ENCODE measurements at regions not wholly inside any gene's neighbourhood (a gene's known extent, or its start where the extent isn't known, plus 50 kb on each side); places are given as distances from the start of the nearest gene placed in this dataset.
"Not testable (repeated sequence)": the region's sequence is repeated elsewhere in the genome, so short reads cannot be mapped to it uniquely, and the experiment has no call there.

DNA sequence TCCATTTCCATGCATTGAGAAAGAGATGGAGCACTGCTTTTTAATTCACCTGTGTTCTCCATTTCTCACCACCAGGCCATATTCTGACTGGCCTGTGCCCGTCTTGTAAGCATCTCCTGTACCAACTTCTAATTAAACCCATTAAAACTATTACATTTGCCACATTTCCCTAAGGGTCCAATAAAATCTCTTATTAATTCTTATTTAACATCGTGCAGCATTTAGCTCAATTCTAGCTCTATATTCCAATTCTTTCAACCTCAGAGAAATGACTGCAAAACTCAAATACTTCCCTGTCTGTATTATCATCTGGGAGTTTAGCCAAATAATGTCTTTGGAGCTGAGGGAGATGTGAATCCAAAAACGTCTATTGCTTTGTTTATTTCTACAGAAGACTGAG, 495.4 kb upstream of the TMEM132C start:
- no peak for DNase-seq

GRCh38 chr12:127773520-127773919, 493.4 kb upstream of the TMEM132C start:
- DNase-seq = peak; percentile 74

DNA sequence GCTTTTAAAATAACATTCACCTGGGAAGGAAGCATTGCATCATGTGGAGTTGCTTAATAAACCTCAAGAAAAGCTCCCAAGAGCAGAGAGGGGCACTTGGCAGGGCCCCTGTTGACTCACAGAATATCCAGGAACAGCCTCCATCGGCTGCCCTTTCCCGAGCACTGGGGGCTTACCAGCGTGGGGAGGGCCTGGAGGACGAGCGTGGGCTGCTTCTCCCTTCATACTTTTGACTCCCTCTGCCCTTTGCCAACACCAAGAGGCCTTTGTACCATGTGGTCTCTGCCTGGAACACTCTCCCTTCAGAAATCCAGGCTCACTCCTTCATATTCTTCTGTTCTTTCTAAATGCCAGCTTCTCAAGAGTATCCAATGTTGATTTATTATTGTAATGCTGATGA, 492.1 kb upstream of the TMEM132C start:
- DNase-seq = no peak

DNA sequence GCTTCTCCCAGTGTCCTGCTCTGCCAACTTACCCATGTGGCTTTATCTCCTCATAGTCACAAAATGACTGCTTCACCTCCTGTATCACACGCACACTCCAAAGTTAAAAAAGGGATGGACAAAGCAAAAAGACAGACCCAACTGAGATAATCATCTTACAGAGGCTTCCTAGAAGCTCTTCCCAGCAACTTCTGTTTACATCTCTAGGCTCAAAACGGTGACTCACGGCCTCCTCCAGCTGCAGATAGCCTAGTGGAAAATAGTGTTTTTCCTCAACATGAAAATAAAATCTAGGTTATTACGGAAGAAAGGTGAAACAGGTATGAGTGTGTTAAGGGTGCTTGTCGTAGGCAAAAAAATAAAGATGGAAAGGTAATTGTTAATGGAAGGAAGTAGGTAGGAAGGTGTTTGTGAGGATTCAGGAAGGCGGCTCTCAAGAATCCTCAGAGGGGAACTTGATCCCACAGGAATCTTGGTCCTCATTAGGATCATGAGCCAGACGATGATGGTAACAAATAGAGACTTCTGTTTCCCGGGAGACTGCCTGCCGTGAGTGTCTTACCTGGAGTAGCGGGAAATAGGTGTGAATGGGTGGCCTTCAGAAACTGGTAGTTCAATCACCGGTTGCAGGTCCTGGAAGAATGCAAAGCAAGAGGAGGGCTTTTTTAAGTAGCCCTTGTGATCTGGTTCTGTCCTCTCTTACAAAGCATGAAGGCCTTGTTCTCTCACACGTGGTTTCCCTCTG, 487.5 kb upstream of the TMEM132C start:
- no peak for DNase-seq

DNA sequence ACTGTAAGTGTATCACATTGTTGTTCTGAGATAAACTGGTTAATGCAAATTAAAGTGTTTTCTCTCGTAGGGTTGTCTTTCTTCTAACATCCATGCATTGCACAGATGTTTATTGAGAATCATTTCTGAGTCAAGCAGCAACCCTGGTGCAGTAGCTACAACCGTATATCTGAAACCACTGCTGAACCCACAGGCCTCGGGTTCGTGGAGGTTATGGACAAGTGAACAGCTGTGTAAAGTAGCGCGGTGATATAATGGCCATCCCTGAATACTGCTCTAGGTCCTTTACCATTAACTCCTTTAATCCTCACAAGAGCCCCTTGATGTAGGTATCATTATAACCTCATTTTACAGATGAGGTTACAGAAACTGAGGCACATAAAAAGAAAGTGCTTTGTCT, 486.1 kb upstream of the TMEM132C start:
- DNase-seq = no peak

- no peak for DNase-seq
These were observed 485.6 kb upstream of the TMEM132C start for GRCh38 chr12:127781336-127781735.

DNA sequence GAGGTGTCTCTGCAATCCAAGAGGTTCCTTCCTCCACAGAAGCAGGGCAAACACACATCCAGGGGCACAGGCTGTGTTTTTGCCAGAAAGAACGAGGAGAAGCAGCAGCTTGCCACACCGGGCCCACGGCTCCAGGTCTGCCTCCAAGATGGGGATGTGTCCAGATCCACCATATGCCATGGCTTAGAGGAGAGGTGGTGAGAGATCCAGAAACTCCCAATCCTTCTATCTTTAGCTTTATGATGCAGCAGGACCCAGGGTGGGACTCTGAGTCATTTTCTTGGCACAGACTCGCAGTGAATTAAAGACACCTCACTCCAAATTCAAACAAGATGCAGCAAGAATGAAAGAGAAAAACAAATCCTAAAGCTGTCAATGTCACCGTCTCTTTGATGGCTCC, 481.4 kb upstream of the TMEM132C start:
- DNase-seq = no peak

GRCh38 chr12:127785986-127786590, 480.9 kb upstream of the TMEM132C start:
- peak; percentile 31 for DNase-seq

- no peak for DNase-seq
These were observed 479.4 kb upstream of the TMEM132C start for GRCh38 chr12:127787544-127787943.

DNA sequence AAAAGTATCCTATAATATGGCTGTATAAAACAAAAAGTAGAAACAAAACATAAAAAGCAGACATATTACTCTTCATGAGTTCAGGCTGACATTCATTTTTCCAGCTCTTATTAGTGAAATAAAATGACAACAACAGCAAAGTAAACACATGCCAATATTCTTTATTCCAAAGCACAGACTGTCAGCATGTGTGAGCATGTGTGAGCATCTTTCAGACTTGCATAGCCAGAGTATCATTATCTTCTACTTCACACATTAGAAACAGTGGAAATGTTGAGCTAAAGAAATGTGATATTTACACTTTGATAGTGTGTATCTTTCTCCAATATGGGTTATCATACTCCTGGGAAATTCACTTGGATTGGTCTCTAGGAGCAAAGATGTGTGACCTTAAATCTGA, 476.6 kb upstream of the TMEM132C start:
- no peak for DNase-seq

- no peak for DNase-seq
These were observed 475.8 kb upstream of the TMEM132C start for GRCh38 chr12:127791217-127791616.

- DNase-seq = no peak
These were observed 469.1 kb upstream of the TMEM132C start for GRCh38 chr12:127797918-127798317.

DNA sequence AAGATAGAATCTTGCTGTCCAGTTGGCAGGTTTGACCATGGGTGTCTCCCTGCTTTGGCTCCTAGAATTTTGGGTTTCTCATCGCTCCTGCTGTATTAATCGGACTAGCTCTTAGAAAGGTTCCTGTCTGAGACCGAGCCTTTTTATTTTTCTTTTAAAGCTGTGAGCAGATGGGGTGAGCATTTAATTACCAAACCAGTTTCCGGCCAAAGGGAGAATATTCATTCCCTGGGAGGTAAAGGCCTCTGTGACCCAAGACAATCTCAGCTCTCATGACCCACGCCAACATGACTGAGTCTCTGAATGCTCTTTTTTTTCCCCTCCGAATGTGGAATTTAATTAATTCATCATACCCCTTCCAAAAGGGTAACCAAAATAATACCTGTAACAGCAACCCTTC, 464.7 kb upstream of the TMEM132C start:
- DNase-seq = no peak

DNA sequence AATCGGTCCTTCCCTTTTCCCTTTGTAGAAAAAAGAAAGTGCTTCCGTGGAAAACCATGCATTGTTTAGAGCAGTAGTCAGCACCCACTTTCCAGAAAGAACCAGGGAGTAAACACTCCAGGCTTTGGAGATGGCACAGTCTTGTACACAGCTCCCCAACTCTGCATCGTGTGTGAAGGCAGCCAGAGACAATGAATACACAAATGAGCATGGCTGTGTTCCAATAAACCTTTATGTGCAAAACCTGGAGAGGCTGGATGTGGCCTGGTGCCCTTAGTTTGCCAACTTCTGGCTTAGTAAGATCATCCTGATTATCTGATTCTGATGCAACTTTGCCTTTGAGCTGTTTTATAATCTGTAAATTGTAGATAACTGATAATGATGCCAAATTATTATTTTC, 463.4 kb upstream of the TMEM132C start:
- DNase-seq = peak; percentile 24

DNA sequence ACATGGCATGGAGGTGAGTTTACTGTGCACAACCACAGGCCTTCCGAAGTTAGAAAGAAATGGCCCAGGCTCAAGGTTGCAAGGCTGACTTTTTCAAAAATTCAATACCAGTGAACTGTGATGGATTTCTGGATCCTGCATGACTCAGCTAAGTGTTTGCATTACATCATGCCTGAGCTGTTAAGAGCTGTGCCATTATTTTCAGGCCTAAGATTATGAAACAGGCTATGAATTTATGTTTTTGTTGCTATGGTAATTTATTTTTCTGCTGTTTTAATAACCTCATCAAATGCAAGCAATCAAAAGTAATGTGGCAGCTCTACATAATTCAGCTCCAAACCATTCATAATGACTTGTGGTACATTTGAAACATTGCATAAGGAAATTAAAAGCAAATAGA, 457.7 kb upstream of the TMEM132C start:
- peak; percentile 44 for DNase-seq

GRCh38 chr12:127810041-127810440, 456.9 kb upstream of the TMEM132C start:
- DNase-seq = peak; percentile 66

DNA sequence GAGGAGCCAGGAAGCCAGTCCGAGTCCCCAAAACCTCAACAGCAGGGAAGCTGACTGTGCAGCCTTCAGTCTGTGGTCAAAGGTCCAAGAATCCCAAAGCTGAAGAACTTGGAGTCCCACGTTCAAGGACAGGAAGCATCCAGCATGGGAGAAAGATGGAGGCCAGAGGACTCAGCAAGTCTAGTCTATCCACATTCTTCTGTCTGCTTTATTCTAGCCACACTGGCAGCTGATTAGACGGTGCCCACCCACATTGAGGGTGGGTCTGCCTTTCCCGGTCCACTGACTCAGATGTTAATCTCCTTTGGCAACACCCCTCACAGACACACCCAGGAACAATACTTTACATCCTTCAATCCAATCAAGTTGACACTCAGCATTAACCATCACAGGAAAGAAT, 456.5 kb upstream of the TMEM132C start:
- not testable (repeated sequence) for DNase-seq

- no peak for DNase-seq
These were observed 455.0 kb upstream of the TMEM132C start for GRCh38 chr12:127811988-127812387.

DNA sequence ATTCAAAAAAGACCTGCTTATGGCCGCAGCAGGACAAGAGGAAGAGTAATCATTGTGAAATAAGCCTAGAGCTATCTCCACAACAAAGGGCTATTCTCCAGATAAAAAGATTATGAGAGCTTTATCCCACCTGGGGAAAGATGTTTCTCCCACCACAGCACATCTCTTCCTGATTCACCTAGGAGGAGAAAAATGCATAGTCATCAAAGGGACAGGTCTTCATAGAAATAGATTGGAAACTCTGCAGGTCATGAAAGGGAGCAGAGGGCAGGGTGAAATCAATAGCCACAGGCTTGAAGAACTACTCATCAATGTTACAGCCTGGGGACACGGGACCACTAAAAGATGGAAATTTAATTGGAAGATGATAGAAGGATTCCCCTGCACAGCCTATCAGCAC, 453.8 kb upstream of the TMEM132C start:
- no peak for DNase-seq

DNA sequence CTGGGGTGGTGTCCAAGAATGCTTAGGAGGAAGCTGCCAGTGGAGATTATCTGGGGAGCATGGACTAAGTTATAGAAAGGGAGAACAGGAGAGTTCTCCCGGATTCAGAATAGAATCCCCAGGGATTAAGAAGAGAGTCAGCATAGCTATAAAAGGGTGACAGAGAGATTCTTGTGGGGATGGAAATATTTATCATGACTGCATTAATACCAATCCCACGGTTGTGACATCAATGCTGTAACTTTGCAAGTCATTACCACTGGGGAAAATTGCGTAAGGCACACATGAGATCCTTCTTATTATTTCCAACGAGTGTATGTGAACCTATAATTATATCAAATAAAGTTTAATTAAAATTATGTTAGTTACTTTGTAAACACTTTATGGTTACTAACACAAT, 447.9 kb upstream of the TMEM132C start:
- peak; percentile 65 for DNase-seq

GRCh38 chr12:127820271-127820670, 446.7 kb upstream of the TMEM132C start:
- DNase-seq = no peak

DNA sequence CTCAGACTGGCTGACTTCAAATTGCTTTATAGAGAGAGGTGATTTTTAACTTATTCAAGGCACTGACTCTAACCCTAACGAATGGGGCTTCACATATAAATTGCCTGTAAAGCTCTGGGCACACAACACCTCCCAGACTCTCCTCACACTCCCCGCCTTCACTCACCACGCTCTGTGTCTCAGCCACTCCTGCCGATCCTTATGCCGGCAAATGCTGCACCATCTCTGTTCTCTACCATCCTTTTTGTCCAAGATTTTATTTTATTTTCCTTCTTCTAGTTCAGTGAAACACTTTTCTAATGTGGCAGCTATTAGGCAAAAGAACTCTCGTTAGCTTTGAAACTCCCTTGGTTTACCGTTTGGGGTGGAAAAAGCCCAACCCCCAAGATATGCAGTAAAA, 446.1 kb upstream of the TMEM132C start:
- DNase-seq = no peak

DNA sequence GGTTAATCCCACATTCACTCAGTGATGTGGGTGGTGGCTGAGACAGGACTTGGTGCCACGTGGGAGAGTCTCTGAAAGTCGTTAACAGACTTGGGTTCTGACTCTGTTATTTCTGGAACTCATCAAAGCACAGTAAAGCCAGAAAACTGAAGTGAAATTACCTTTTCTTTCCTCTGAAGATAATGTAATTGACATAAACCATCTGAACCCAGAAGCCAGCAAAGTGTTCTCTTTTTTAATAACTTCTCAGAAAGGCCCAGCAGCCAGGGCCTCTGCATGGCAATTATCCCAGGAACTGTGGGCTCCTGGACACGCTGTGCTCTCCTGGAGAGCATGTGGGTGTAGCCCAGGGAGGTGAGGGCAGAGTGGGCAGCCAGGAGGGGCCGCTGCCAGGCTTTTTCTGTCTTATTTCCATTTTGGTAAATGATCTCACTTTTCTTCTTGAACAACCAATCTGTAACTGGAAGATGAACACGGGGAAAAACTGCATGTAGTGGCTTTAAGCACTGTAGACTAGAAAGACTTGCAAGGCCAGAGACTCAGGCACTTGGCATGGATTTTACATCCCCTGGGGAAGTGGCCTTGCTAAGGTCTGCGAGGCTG, 444.1 kb upstream of the TMEM132C start:
- DNase-seq = no peak

DNA sequence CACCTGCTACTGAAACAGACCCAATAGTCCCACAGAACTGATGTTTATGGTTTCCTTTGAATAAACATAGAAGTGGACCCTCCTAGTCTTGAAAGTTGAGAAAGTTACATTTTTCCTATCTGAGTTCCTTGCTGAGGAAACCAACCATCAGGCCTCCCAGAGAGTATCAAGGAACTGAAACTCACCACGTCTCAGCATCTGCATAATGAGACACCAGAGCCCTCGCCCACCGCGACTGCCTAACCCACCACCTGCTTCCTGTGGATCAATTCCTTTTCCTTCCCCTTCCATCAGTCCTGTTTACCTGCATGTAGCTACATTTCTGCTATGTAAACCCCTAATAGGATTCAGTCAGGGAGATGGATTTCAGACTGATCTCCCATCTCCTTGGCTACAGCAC, 443.2 kb upstream of the TMEM132C start:
- DNase-seq = no peak

Measured in hematopoietic multipotent progenitor cell treated with erythropoietin and hydrocortisone succinate and interleukin-3 and kit ligand, for 6 days (in vitro differentiated cells).